Right lobe of liver (tissue), 4 donors: ENCODE measurements at regions not wholly inside any gene's neighbourhood (a gene's known extent, or its start where the extent isn't known, plus 50 kb on each side); places are given as distances from the start of the nearest gene placed in this dataset.
"Not testable (repeated sequence)": the region's sequence is repeated elsewhere in the genome, so short reads cannot be mapped to it uniquely, and the experiment has no call there.

Source experiments
- POLR2A ChIP-seq: fragments of 450-650 bp; IDR thresholded peaks from one replicate; pipeline ENCODE4 v1.6.1; 2017; ENCODE audit warnings: antibody characterized with exemption, mild to moderate bottlenecking
- TF ChIP-seq, protein P1 (sequence below), 4 donors: fragments of 200-600 bp in 3 of 4; fragments of 450-650 bp in 1 of 4; IDR thresholded peaks; one replicate each; pipeline versions ENCODE4 v1.5.1 to v1.8.0; 2016 to 2022; ENCODE audit warnings: antibody characterized with exemption in 4 of 4, mild to moderate bottlenecking in 2 of 4
- donor health status: DM: no; HTN: no; CAD: no.
- donor health status: DM: no; HTN: no; CAD: no.
- donor health status: DM: no; HTN: yes; CAD: no.

DNA sequence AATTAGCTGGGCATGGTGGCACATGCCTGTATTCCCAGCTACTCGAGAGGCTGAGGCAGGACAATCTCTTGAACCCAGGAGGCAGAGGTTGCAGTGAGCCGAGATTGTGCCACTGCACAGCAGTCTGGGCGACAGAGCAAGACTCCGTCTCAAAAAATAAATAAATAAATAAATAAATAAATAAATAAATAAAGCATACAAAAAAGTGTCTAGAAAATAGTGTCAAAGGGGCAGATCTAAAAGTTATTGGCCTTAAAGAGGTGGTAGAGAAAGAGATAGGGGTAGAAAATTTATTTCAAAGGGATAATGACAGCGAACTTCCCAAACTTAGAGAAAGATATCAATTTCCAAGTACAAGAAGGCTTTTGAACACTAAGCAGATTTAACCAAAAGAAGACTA, 1160.6 kb upstream of the DIAPH2 start:
- TF ChIP-seq, protein P1, sequence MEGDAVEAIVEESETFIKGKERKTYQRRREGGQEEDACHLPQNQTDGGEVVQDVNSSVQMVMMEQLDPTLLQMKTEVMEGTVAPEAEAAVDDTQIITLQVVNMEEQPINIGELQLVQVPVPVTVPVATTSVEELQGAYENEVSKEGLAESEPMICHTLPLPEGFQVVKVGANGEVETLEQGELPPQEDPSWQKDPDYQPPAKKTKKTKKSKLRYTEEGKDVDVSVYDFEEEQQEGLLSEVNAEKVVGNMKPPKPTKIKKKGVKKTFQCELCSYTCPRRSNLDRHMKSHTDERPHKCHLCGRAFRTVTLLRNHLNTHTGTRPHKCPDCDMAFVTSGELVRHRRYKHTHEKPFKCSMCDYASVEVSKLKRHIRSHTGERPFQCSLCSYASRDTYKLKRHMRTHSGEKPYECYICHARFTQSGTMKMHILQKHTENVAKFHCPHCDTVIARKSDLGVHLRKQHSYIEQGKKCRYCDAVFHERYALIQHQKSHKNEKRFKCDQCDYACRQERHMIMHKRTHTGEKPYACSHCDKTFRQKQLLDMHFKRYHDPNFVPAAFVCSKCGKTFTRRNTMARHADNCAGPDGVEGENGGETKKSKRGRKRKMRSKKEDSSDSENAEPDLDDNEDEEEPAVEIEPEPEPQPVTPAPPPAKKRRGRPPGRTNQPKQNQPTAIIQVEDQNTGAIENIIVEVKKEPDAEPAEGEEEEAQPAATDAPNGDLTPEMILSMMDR (IDR thresholded peaks at IDR 0.05), result not testable (repeated sequence)
- TF ChIP-seq POLR2A, result not testable (repeated sequence)
